Endothelial cell of umbilical vein (primary cell): ENCODE measurements at regions not wholly inside any gene's neighbourhood (a gene's known extent, or its start where the extent isn't known, plus 50 kb on each side); places are given as distances from the start of the nearest gene placed in this dataset.
"Not testable (repeated sequence)": the region's sequence is repeated elsewhere in the genome, so short reads cannot be mapped to it uniquely, and the experiment has no call there.

ENCODE experiments used
- BruUV-seq: library from RNA; stranded (reverse); fragments of 400-500 nt; replicated peaks from 2 replicates; lab custom pipeline; 2021; lab: Mats Ljungman, UMichigan
- CTCF ChIA-PET: fragments of 300-600, 350-600 bp; sonication (Branson Sonifier 250); formaldehyde crosslinking; loops from one replicate; lab custom pipeline; 2021; ENCODE audit warnings: antibody characterized with exemption, inconsistent platforms; lab: Charles Lee
- POLR2A ChIA-PET: fragments of 300-600, 350-600 bp; sonication (Branson Sonifier 250); formaldehyde crosslinking; loops from one replicate; lab custom pipeline; 2021; ENCODE audit warnings: antibody characterized with exemption, inconsistent platforms; lab: Charles Lee
- DNase-seq: peaks from one replicate; pipeline ENCODE4 v3.0.0-alpha.2; 2011; ENCODE audit warnings: low read depth, low spot score
- FAIRE-seq: peaks from 2 replicates; lab custom pipeline; 2011; peaks lifted over from hg19 to GRCh38; lab: Jason Lieb, UNC
- H2AFZ ChIP-seq: 2 replicates; pipeline ENCODE4 v1.6.0; 2012; ENCODE audit warnings: low read depth, low read length, control low read depth, inconsistent platforms
- H3K27ac ChIP-seq: 2 replicates; pipeline ENCODE4 v1.5.1; 2011; ENCODE audit warnings: low read depth, mild to moderate bottlenecking, control low read depth, low read length, moderate library complexity; ENCODE audit not compliant: insufficient read depth
- H3K27me3 ChIP-seq, 2 experiments: 2 replicates each; pipeline versions ENCODE4 v1.6.0 to v1.6.1; 2011; ENCODE audit warnings: low read length in 2 of 2, mixed read lengths in 1 of 2; ENCODE audit not compliant: control insufficient read depth in 2 of 2, insufficient read depth in 2 of 2
- H3K36me3 ChIP-seq, 2 experiments: 2 replicates in 1 of 2; 3 replicates in 1 of 2; pipeline ENCODE4 v1.5.1; 2011; ENCODE audit warnings: low read length in 2 of 2, mild to moderate bottlenecking in 1 of 2, moderate library complexity in 1 of 2; ENCODE audit not compliant: control insufficient read depth in 2 of 2, insufficient read depth in 2 of 2; ENCODE audit errors: extremely low read depth in 1 of 2
- H3K4me1 ChIP-seq: 3 replicates; pipeline ENCODE4 v1.5.1; 2011; ENCODE audit warnings: mild to moderate bottlenecking, low read length; ENCODE audit not compliant: control insufficient read depth, insufficient read depth; ENCODE audit errors: extremely low read depth
- H3K4me2 ChIP-seq: 2 replicates; pipeline ENCODE4 v1.6.1; 2011; ENCODE audit warnings: low read length, control low read depth, mixed read lengths; ENCODE audit not compliant: insufficient read depth
- H3K4me3 ChIP-seq, 3 experiments: fragments of 200-600 bp in 1 of 3; sonication (generic), shearing (Covaris generic) in 1 of 3; replicated peaks in 1 of 3; 2 replicates each; pipeline ENCODE4 v1.5.1; 2011 to 2016; ENCODE audit warnings: control low read depth in 3 of 3, low read length in 3 of 3, mild to moderate bottlenecking in 2 of 3, inconsistent platforms in 1 of 3, low read depth in 1 of 3, moderate library complexity in 1 of 3; ENCODE audit not compliant: insufficient read depth in 1 of 3
- H3K79me2 ChIP-seq: 2 replicates; pipeline ENCODE4 v1.6.0; 2012; ENCODE audit warnings: low read length, inconsistent platforms; ENCODE audit not compliant: control insufficient read depth, insufficient read depth
- H3K9ac ChIP-seq: replicated peaks from 2 replicates; pipeline ENCODE3; 2011; ENCODE audit warnings: low read length, control low read depth; ENCODE audit not compliant: insufficient read depth; ENCODE audit errors: extremely low read depth
- H3K9me1 ChIP-seq: replicated peaks from 3 replicates; pipeline ENCODE4 v1.6.0; 2011; ENCODE audit warnings: mild to moderate bottlenecking, low read length; ENCODE audit not compliant: control insufficient read depth, insufficient read depth; ENCODE audit errors: extremely low read depth
- H3K9me3 ChIP-seq: replicated peaks from 2 replicates; pipeline ENCODE4 v1.5.1; 2012; ENCODE audit warnings: low read length, inconsistent platforms; ENCODE audit not compliant: control insufficient read depth, insufficient read depth
- H4K20me1 ChIP-seq: replicated peaks from 2 replicates; pipeline ENCODE3; 2011; ENCODE audit warnings: mild to moderate bottlenecking, low read length; ENCODE audit not compliant: control insufficient read depth, insufficient read depth; ENCODE audit errors: extremely low read depth
- EZH2 ChIP-seq: IDR thresholded peaks from 2 replicates; pipeline ENCODE4 v1.6.1; 2012; ENCODE audit warnings: borderline replicate concordance, low read depth, mild to moderate bottlenecking, moderate library complexity, low read length, inconsistent platforms; ENCODE audit not compliant: severe bottlenecking
- FOS ChIP-seq: IDR thresholded peaks from 2 replicates; pipeline ENCODE4 v1.6.1; 2011; ENCODE audit warnings: mild to moderate bottlenecking, low read length, moderate library complexity, borderline replicate concordance; ENCODE audit not compliant: insufficient read depth
- JUN ChIP-seq: IDR thresholded peaks from 2 replicates; pipeline ENCODE4 v1.6.1; 2011; ENCODE audit warnings: borderline replicate concordance, low read depth; ENCODE audit not compliant: insufficient read length, insufficient read depth
- MAX ChIP-seq: IDR thresholded peaks from 2 replicates; pipeline ENCODE4 v1.6.1; 2011; ENCODE audit not compliant: insufficient read depth, insufficient read length
- MYC ChIP-seq: IDR thresholded peaks from one replicate; pipeline ENCODE4 v1.6.1; 2011; ENCODE audit warnings: mild to moderate bottlenecking, low read depth, low read length
- dilution Hi-C: fragments of 300-500 bp; cut with MboI; formaldehyde crosslinking; loops from one replicate; pipeline ENCODE4 v1.15.0; 2019; ENCODE audit warnings: low sequenced_read_pairs; ENCODE audit not compliant: extremely low pct_ligation_motif_present
- intact Hi-C: fragments of 100-400 bp; cut with micrococcal nuclease; formaldehyde crosslinking; loops from one replicate; pipeline ENCODE4 v1.10.0; 2022

GRCh38 chr5:145449794-145450193 is 385.3 kb downstream of the PRELID2 start:
- ChIA-PET POLR2A (no interaction called here), CTCF (no interaction called here)
- Histone ChIP-seq H3K27me3 (no peaks in the 10 kb centered on the region), H3K4me2 (no peak overlapping the region), H2AFZ (no peak overlapping the region), H4K20me1 (no peaks in the 10 kb centered on the region), H3K9ac (no peak overlapping the region), H3K4me1 (no peaks in the 10 kb centered on the region), H3K79me2 (no peaks in the 10 kb centered on the region), H3K9me1 (no peaks in the 10 kb centered on the region), H3K9me3 (no peaks in the 10 kb centered on the region), H3K27ac (no peak overlapping the region), H3K36me3 (no peaks in the 10 kb centered on the region), H3K4me3 (no peak overlapping the region)
- dilution Hi-C loops (no loop called here), intact Hi-C loops (no loop called here)
- no TSS peak for BruUV-seq
- FAIRE-seq (no peak), DNase-seq (no peak)
- no peak for TF ChIP-seq MYC
- TF ChIP-seq MAX: no peak
- no peak for TF ChIP-seq FOS
- no peak for TF ChIP-seq JUN
- no peak for TF ChIP-seq EZH2

- H3K9me1 ChIP-seq, H3K4me2 ChIP-seq, DNase-seq, H3K4me3 ChIP-seq, H4K20me1 ChIP-seq, FAIRE-seq, dilution Hi-C loops, BruUV-seq, intact Hi-C loops, H3K36me3 ChIP-seq, H3K9ac ChIP-seq, H3K27me3 ChIP-seq, H2AFZ ChIP-seq, POLR2A ChIA-PET, H3K79me2 ChIP-seq, H3K4me1 ChIP-seq, H3K27ac ChIP-seq, H3K9me3 ChIP-seq: not testable (repeated sequence)
- CTCF ChIA-PET: interaction anchor here (0.6 kb wide), 1 partner anchor 1200 kb away, joined by 3 read pairs; no protein-coding TSS in a partner anchor
Measured at GRCh38 chr5:145446875-145447274, 388.3 kb downstream of the PRELID2 start.
